ENCODE measurements at regions not wholly inside any gene's neighbourhood (a gene's known extent, or its start where the extent isn't known, plus 50 kb on each side); places are given as distances from the start of the nearest gene placed in this dataset.

- TF ChIP-seq YY1 (IDR thresholded peaks at IDR 0.05; ENCODE audit: low read depth, low read length) (peak; percentile 77), RCOR1 (conservative IDR thresholded peaks at IDR 0.05; ENCODE audit: low read depth, low read length) (peak; percentile 77; the same call in 1 of the 2 replicates), ATF7 (IDR thresholded peaks at IDR 0.05; ENCODE audit: low read depth) (peak; percentile 88), TBL1XR1 (IDR thresholded peaks at IDR 0.05; ENCODE audit: low read depth, low read length) (peak; percentile 97), CREM (IDR thresholded peaks at IDR 0.05; ENCODE audit: low read depth) (peak; percentile 87), TCF12 (IDR thresholded peaks at IDR 0.05; ENCODE audit: low read depth, low read length) (peak; percentile 98), SPI1 (IDR thresholded peaks at IDR 0.05; ENCODE audit: borderline replicate concordance, insufficient read depth, low read depth, low read length) (peak; percentile 78), RBBP5 (conservative IDR thresholded peaks at IDR 0.05) (peak; percentile 72; the same call in 1 of the 2 replicates), ASH2L (IDR thresholded peaks at IDR 0.05; ENCODE audit: borderline replicate concordance, low read depth) (peak; percentile 82; the same call in 1 of the 2 replicates), MXI1 (IDR thresholded peaks at IDR 0.05; ENCODE audit: low read depth, low read length) (0 out of 2 replicates have a peak, but pooled peaks have one; percentile 50), RFX5 (IDR thresholded peaks at IDR 0.05; ENCODE audit: low read depth, low read length) (no peak), STAT1 (conservative IDR thresholded peaks at IDR 0.05) (no peak), TCF7 (IDR thresholded peaks at IDR 0.05; ENCODE audit: borderline replicate concordance) (peak; percentile 91), EGR1 (IDR thresholded peaks at IDR 0.05; ENCODE audit: borderline replicate concordance in 1 of 2, low read depth in 2 of 2, low read length in 2 of 2) (no peak; a peak in 2 of 3 replicates), BCLAF1 (IDR thresholded peaks at IDR 0.05) (no peak), NR2C1 (IDR thresholded peaks at IDR 0.05) (no peak), PRDM15 (CRISPR knock-in tag; IDR thresholded peaks at IDR 0.05) (no peak), SP1 (IDR thresholded peaks at IDR 0.05; ENCODE audit: low read depth, low read length) (peak; percentile 76), BCL3 (IDR thresholded peaks at IDR 0.05; ENCODE audit: borderline replicate concordance, insufficient read depth, low read depth, low read length, poor library complexity, severe bottlenecking) (peak; percentile 97), MLLT1 (IDR thresholded peaks at IDR 0.05) (peak; percentile 89)
Observed at GRCh38 chr15:99511866-99512661, 53.7 kb upstream of the MEF2A start (continued).
